ENCODE measurements at regions not wholly inside any gene's neighbourhood (a gene's known extent, or its start where the extent isn't known, plus 50 kb on each side); places are given as distances from the start of the nearest gene placed in this dataset.

- no peak overlapping the region for H3K56ac ChIP-seq (replicated peaks; ENCODE audit: insufficient read length, low read depth, low read length)
- no peak overlapping the region for H3K9ac ChIP-seq (replicated peaks in 1 of 4; ENCODE audit: extremely low read depth in 1 of 4, low read depth in 3 of 4, low read length in 3 of 4)
- no peak overlapping the region for H2BK15ac ChIP-seq (ENCODE audit: low read length)
- peak overlapping the region; percentile 21 for H3K4ac ChIP-seq (replicated peaks; ENCODE audit: insufficient read length, low read depth, low read length)
- no peaks in the 10 kb centered on the region for H4K20me1 ChIP-seq (replicated peaks in 1 of 2; ENCODE audit: control insufficient read depth in 1 of 2, insufficient read depth in 2 of 2, low read length in 2 of 2)
- no peak overlapping the region for H2BK12ac ChIP-seq (ENCODE audit: low read depth, low read length)
- H2BK5ac ChIP-seq (ENCODE audit: low read depth, low read length) = no peak overlapping the region
- no peak for FAIRE-seq
- ChIA-PET CTCF (ENCODE audit: partially characterized antibody) (no interaction called here), POLR2A (ENCODE audit: partially characterized antibody) (no interaction called here)
- no peaks in the 10 kb centered on the region for H3K79me1 ChIP-seq (ENCODE audit: low read depth, low read length)
- no peaks in the 10 kb centered on the region for H3K27me3 ChIP-seq (replicated peaks in 1 of 4; ENCODE audit: control insufficient read depth in 3 of 4, extremely low read depth in 1 of 4, insufficient read depth in 3 of 4, low read length in 3 of 4)
- WGBS, 2 experiments (ENCODE audit: extremely low coverage in 1 of 2, insufficient coverage in 1 of 2, insufficient read length in 1 of 2, insufficient replicate concordance in 2 of 2, low coverage in 1 of 2, low lambda C conversion rate in 2 of 2, missing lambda C conversion rate in 1 of 2) = 96% methylated on average over 1 of the region's 1 CpG; no CpG with 5 or more reads in 1 of the 2 experiments
- DNase-seq (ENCODE audit: low read depth in 1 of 2, low spot score in 2 of 2) = no peak
- no peak overlapping the region for H2AFZ ChIP-seq (ENCODE audit: low read length)
- H4K91ac ChIP-seq (replicated peaks; ENCODE audit: insufficient read length, low read length) = no peak overlapping the region
- no peak overlapping the region for H3K14ac ChIP-seq (ENCODE audit: insufficient read length)
- H3K23me2 ChIP-seq (ENCODE audit: low read depth, low read length) = peaks cover 3% of the 10 kb centered on the region; the same call in 1 of the 2 replicates
- H4K8ac ChIP-seq (ENCODE audit: extremely low read depth, insufficient read depth, low read length) = no peak overlapping the region
- H2AK5ac ChIP-seq (ENCODE audit: low read depth, low read length) = no peak overlapping the region
- no peak overlapping the region for H4K5ac ChIP-seq (ENCODE audit: insufficient read length, low read depth, low read length)
- no peaks in the 10 kb centered on the region for H3K36me3 ChIP-seq (ENCODE audit: control insufficient read depth in 2 of 4, insufficient read depth in 4 of 4, low read length in 3 of 4)
- no peak overlapping the region for H3K27ac ChIP-seq (ENCODE audit: low read depth, low read length)
- no peaks in the 10 kb centered on the region for H3K79me2 ChIP-seq (ENCODE audit: control insufficient read depth in 1 of 2, insufficient read depth in 2 of 2, low read length in 2 of 2)
- H3K18ac ChIP-seq (ENCODE audit: extremely low read depth, low read length) = no peak overlapping the region
- H3K9me3 ChIP-seq (ENCODE audit: insufficient read depth in 2 of 2, low read depth in 1 of 2, low read length in 1 of 2) = no peaks in the 10 kb centered on the region
- no peak overlapping the region for H3K23ac ChIP-seq (ENCODE audit: insufficient read length)
- 0 out of 7 replicates have a peak, but pooled peaks cover 0 to 3% (median 0%) of the 10 kb centered on the region in 4 experiments for H3K4me1 ChIP-seq (replicated peaks in 1 of 4; ENCODE audit: control insufficient read depth in 3 of 4, insufficient read depth in 4 of 4, low read length in 3 of 4)
- TF ChIP-seq, protein P1, sequence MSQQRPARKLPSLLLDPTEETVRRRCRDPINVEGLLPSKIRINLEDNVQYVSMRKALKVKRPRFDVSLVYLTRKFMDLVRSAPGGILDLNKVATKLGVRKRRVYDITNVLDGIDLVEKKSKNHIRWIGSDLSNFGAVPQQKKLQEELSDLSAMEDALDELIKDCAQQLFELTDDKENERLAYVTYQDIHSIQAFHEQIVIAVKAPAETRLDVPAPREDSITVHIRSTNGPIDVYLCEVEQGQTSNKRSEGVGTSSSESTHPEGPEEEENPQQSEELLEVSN (IDR thresholded peaks at IDR 0.05) = no peak
- no peak for TF ChIP-seq KDM5A (IDR thresholded peaks at IDR 0.05; ENCODE audit: low read length)
- TF ChIP-seq SIN3A (conservative IDR thresholded peaks at IDR 0.05 in 1 of 2, IDR thresholded peaks at IDR 0.05 in 1 of 2; ENCODE audit: low read depth in 1 of 2, low read length in 2 of 2) = no peak
- TF ChIP-seq YY1 (IDR thresholded peaks at IDR 0.05; ENCODE audit: low read depth, low read length) = no peak
- TF ChIP-seq BRCA1 (IDR thresholded peaks at IDR 0.05; ENCODE audit: low read depth, low read length) = no peak
- no peak for TF ChIP-seq GABPA (IDR thresholded peaks at IDR 0.05; ENCODE audit: borderline replicate concordance, insufficient read depth, low read length)
- no peak for TF ChIP-seq SIRT6 (IDR thresholded peaks at IDR 0.05; ENCODE audit: low read length)
- TF ChIP-seq CTCF (IDR thresholded peaks at IDR 0.05; ENCODE audit: control extremely low read depth in 1 of 3, insufficient read depth in 1 of 3, low read depth in 1 of 3, low read length in 3 of 3) = no peak
- no peak for TF ChIP-seq SIX5 (IDR thresholded peaks at IDR 0.05; ENCODE audit: low read depth, low read length)
- TF ChIP-seq CREB1 (IDR thresholded peaks at IDR 0.05) = no peak
- no peak for TF ChIP-seq SAP30 (IDR thresholded peaks at IDR 0.05; ENCODE audit: insufficient read depth, insufficient replicate concordance, low read length)
- TF ChIP-seq ZNF274 (IDR thresholded peaks at IDR 0.05; ENCODE audit: borderline replicate concordance, extremely low read depth, low read length) = no peak
- no peak overlapping the region for H2BK120ac ChIP-seq (replicated peaks; ENCODE audit: low read depth, low read length)
- no peak overlapping the region for H3K4me3 ChIP-seq (ENCODE audit: extremely low read depth in 1 of 4, insufficient read depth in 2 of 4, low read depth in 3 of 4, low read length in 4 of 4)
- H2BK20ac ChIP-seq (ENCODE audit: low read length) = no peak overlapping the region
- H3K4me2 ChIP-seq (ENCODE audit: insufficient read depth in 1 of 2, low read depth in 2 of 2, low read length in 2 of 2) = no peak overlapping the region
Observed at GRCh38 chr3:40751666-40752065, 226.9 kb downstream of the ZNF621 start.
